DND-41 (cell line): ENCODE measurements at regions not wholly inside any gene's neighbourhood (a gene's known extent, or its start where the extent isn't known, plus 50 kb on each side); places are given as distances from the start of the nearest gene placed in this dataset.

Source experiments
- ATAC-seq: fragments of 200-7000 bp; cut with Tn5 transposase; 3 replicates; pipeline ENCODE4 v1.9.1; 2021; ENCODE audit warnings: low read depth; ENCODE audit not compliant: insufficient read depth
- DNase-seq: peaks from one replicate; pipeline ENCODE4 v3.0.0-alpha.2; 2020
- H2AFZ ChIP-seq: 2 replicates; pipeline ENCODE4 v1.6.0; 2012; ENCODE audit warnings: low read depth, low read length
- H3K27ac ChIP-seq: 2 replicates; pipeline ENCODE4 v1.5.1; 2012; ENCODE audit warnings: low read length, inconsistent platforms
- H3K27me3 ChIP-seq: fragments of 200-600 bp; sonication (generic); 2 replicates; pipeline ENCODE4 v1.6.0; 2012; ENCODE audit warnings: low read length, mild to moderate bottlenecking, inconsistent platforms; ENCODE audit not compliant: insufficient read depth, poor library complexity
- H3K36me3 ChIP-seq: 2 replicates; pipeline ENCODE4 v1.5.1; 2012; ENCODE audit warnings: low read length, inconsistent platforms; ENCODE audit not compliant: insufficient read depth
- H3K4me1 ChIP-seq: 2 replicates; pipeline ENCODE4 v1.5.1; 2012; ENCODE audit warnings: mild to moderate bottlenecking, low read length; ENCODE audit not compliant: insufficient read depth
- H3K4me2 ChIP-seq: 2 replicates; pipeline ENCODE4 v1.6.0; 2012; ENCODE audit warnings: mild to moderate bottlenecking, moderate library complexity, low read length, inconsistent platforms; ENCODE audit not compliant: insufficient read depth
- H3K4me3 ChIP-seq, 2 experiments: fragments of 200-600 bp in 1 of 2; shearing (Covaris generic) in 1 of 2; 2 replicates each; pipeline ENCODE4 v1.5.1; 2012 to 2016; ENCODE audit warnings: inconsistent platforms in 2 of 2, low read length in 2 of 2, mild to moderate bottlenecking in 2 of 2, low read depth in 1 of 2, moderate library complexity in 1 of 2
- H3K79me2 ChIP-seq: 2 replicates; pipeline ENCODE4 v1.6.0; 2012; ENCODE audit warnings: low read length, inconsistent platforms; ENCODE audit not compliant: insufficient read depth
- H3K9ac ChIP-seq: 2 replicates; pipeline ENCODE4 v1.6.0; 2012; ENCODE audit warnings: low read depth, mild to moderate bottlenecking, inconsistent platforms, low read length, moderate library complexity
- H3K9me3 ChIP-seq: 2 replicates; pipeline ENCODE4 v1.5.1; 2012; ENCODE audit warnings: low read length, moderate library complexity, mild to moderate bottlenecking, inconsistent platforms; ENCODE audit not compliant: insufficient read depth, severe bottlenecking
- H4K20me1 ChIP-seq: 2 replicates; pipeline ENCODE4 v1.6.0; 2012; ENCODE audit warnings: low read length; ENCODE audit not compliant: insufficient read depth
- CTCF ChIP-seq: IDR thresholded peaks from 2 replicates; pipeline ENCODE4 v1.5.1; 2012; ENCODE audit warnings: borderline replicate concordance, low read length, moderate library complexity, mild to moderate bottlenecking; ENCODE audit not compliant: poor library complexity, severe bottlenecking; ENCODE audit errors: extremely low read depth
- EZH2 ChIP-seq: IDR thresholded peaks from 3 replicates; pipeline ENCODE4 v1.6.1; 2012; ENCODE audit warnings: borderline replicate concordance, low read depth, mild to moderate bottlenecking, moderate library complexity, low read length, inconsistent platforms; ENCODE audit not compliant: severe bottlenecking

DNA sequence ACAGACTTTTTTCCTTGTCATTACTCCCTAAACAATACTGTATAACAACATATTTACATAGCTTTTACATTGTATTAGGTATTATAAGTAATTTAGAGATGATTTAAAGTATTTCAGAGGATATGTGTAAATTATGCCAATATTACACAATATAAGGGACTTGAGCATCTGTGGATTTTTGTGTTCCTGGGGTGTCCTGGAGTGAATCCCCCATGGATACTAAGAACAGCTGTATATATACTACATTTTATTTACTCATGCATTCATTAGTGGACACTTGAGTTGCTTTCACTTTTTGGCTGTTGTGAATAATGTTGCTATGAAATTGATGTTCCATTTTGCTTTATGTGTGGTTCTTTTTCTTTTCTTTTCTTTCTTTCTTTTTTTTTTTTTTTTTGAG lies 348.8 kb downstream of the SH3GL2 start:
- no peak overlapping the region for H3K27ac ChIP-seq
- H3K9ac ChIP-seq, result no peak overlapping the region
- no peaks in the 10 kb centered on the region for H3K9me3 ChIP-seq
- no peak overlapping the region for H3K4me3 ChIP-seq
- no peak for TF ChIP-seq CTCF
- no peak for ATAC-seq
- no peaks in the 10 kb centered on the region for H3K27me3 ChIP-seq
- no peaks in the 10 kb centered on the region for H3K4me1 ChIP-seq
- no peak for DNase-seq
- no peaks in the 10 kb centered on the region for H4K20me1 ChIP-seq
- no peak overlapping the region for H3K4me2 ChIP-seq
- no peaks in the 10 kb centered on the region for H3K79me2 ChIP-seq
- no peak overlapping the region for H2AFZ ChIP-seq
- no peaks in the 10 kb centered on the region for H3K36me3 ChIP-seq

DNA sequence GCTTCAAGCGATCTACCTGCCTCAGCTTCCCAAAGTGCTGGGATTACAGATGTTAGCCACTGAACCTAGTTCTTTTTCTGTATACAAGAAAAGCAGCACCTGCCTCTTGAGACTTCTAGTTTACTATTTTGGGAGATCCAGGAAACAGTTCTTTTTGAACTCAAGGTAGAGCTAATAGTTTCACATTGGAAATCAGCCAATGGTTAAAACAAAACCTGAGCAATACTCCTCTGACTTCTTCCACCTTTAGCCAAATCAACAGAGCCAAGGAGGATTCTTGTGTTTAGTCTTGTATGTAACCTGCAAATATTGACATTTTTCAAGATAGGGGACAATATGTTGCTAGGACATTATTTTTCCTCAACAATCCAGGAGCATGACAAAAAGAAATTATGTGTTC lies 349.4 kb downstream of the SH3GL2 start:
- no peak overlapping the region for H3K9ac ChIP-seq
- no peak for DNase-seq

GRCh38 chr9:17928768-17929167 lies 349.9 kb downstream of the SH3GL2 start:
- no peak overlapping the region for H3K9ac ChIP-seq
- H3K79me2 ChIP-seq, result no peaks in the 10 kb centered on the region
- no peak overlapping the region for H3K4me3 ChIP-seq
- no peak overlapping the region for H3K27ac ChIP-seq
- H3K4me1 ChIP-seq, result no peaks in the 10 kb centered on the region
- no peak overlapping the region for H3K4me2 ChIP-seq
- H3K36me3 ChIP-seq, result no peaks in the 10 kb centered on the region
- no peak for TF ChIP-seq CTCF
- no peak for TF ChIP-seq EZH2
- H2AFZ ChIP-seq, result no peak overlapping the region
- no peaks in the 10 kb centered on the region for H3K9me3 ChIP-seq
- DNase-seq (no peak), ATAC-seq (no peak)
- H4K20me1 ChIP-seq, result no peaks in the 10 kb centered on the region
- no peaks in the 10 kb centered on the region for H3K27me3 ChIP-seq

More for the DNA sequence above, 349.4 kb downstream of the SH3GL2 start:
- Histone ChIP-seq H3K4me3 (no peak overlapping the region), H3K36me3 (no peaks in the 10 kb centered on the region), H3K79me2 (no peaks in the 10 kb centered on the region), H2AFZ (no peak overlapping the region), H3K9me3 (no peaks in the 10 kb centered on the region), H3K27me3 (no peaks in the 10 kb centered on the region), H4K20me1 (no peaks in the 10 kb centered on the region), H3K4me1 (no peaks in the 10 kb centered on the region), H3K4me2 (no peak overlapping the region), H3K27ac (no peak overlapping the region)
- TF ChIP-seq EZH2, result no peak
- no peak for TF ChIP-seq CTCF
- no peak for ATAC-seq

DNA sequence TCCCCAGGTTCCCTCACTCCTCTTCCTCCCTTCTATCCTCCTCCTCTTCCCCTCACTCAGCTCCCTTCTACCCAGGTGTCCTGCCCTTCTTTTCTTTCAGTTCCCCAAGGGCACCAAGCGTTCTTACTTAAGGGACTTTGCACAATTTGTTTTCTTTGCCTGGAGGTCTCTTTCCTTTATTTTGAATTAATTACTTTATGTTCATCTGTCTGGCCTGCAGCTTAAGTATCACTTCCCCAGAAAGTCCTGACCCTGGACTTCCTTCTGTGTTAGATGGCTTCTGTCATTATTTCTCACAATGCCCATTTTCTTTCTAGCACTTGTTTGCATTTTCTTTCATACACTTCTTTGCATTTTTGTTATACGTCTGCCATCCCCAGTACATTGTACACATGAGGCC lies 350.6 kb downstream of the SH3GL2 start:
- no peak for ATAC-seq
- no peaks in the 10 kb centered on the region for H4K20me1 ChIP-seq
- H3K4me3 ChIP-seq, result no peak overlapping the region
- no peak for DNase-seq
- no peak overlapping the region for H3K4me2 ChIP-seq
- H3K79me2 ChIP-seq, result no peaks in the 10 kb centered on the region
- no peak overlapping the region for H3K9ac ChIP-seq
- H3K36me3 ChIP-seq, result no peaks in the 10 kb centered on the region
- TF ChIP-seq EZH2 (no peak), CTCF (no peak)
- no peaks in the 10 kb centered on the region for H3K27me3 ChIP-seq
- H2AFZ ChIP-seq, result no peak overlapping the region
- no peaks in the 10 kb centered on the region for H3K4me1 ChIP-seq
- H3K9me3 ChIP-seq, result no peaks in the 10 kb centered on the region
- H3K27ac ChIP-seq, result no peak overlapping the region
